NCI-H1694 treated with DMSO at 0.1 percent for 48 hours (cell line): ENCODE measurements at regions not wholly inside any gene's neighbourhood (a gene's known extent, or its start where the extent isn't known, plus 50 kb on each side); places are given as distances from the start of the nearest gene placed in this dataset.

Experiments used
- DNase-seq: peaks from one replicate; lab custom pipeline; 2025; lab: John Stamatoyannopoulos, UW

DNA sequence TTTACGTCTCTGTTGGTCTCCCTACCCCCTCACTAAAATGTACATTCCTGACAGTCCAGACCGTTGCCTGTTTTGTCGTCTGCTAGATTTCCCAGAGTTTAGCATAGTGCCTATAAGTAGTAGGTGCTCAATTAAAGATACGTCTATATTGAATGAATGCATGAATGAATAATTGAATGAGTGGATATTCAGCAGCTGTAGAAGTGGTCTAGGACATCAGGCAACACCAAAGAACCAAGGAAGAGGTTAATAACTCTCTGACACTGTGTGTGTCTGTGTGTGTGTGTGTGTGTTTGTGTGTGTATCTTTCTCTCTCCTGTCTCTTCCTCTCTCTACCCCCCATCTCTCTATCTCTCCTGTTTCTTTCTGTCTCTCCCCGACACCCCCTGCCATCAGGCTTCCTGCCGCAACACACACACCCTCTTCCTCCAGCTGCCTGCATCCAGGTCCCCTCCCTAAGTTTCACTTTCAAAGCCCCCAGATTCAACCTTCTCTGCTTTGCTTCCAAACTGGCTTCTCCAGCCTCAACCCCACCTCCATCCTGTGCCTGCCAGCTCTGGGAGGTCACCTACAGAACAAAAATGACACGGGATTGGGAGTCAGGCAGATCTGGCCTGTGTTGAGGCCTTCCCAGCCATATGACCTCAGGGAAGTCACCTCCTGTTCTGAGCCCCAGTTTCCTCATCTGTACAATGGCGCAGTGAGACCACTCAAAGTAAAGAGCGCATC lies 119.9 kb upstream of the NCOR2 start:
- no peak for DNase-seq

GRCh38 chr12:124686370-124687173 lies 119.2 kb upstream of the NCOR2 start:
- no peak for DNase-seq

GRCh38 chr12:124685689-124686369 lies 118.4 kb upstream of the NCOR2 start:
- no peak for DNase-seq

DNA sequence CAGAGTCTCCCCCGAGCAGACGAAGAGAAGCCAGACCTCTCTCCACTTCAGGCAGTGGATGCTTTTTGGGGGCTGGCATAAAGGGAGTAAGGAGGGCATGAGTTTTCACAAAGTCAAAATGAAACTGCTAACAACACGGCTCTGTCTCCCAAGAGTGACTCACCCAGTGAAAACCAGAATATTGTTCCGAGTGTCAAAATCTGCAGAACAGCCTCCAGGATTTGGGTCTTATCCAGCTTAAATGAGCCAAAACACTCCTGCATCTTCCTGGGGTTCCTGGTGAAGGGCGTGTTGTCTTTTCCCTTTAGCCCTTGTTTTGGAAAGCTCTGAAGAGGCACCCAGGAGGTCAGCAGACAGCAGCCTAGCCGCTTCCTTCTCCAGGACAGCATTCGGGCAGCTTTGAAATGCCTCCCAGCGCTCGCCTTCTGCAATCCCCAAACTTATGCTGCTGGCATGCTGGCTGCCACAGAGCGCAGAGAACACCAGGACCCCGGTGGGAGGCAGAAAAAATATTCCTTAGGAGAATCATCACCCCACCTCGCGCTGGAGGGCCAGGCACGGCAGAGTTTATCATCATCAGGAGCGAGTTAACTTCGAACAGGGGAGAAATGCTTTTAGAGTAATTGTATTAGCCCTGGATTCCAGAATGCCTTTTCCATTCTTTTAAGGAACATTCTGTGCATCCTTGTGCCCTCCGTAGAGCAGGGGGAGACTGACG lies 117.7 kb upstream of the NCOR2 start:
- peak; percentile 52 for DNase-seq

GRCh38 chr12:124684496-124684895 lies 117.1 kb upstream of the NCOR2 start:
- no peak for DNase-seq

DNA sequence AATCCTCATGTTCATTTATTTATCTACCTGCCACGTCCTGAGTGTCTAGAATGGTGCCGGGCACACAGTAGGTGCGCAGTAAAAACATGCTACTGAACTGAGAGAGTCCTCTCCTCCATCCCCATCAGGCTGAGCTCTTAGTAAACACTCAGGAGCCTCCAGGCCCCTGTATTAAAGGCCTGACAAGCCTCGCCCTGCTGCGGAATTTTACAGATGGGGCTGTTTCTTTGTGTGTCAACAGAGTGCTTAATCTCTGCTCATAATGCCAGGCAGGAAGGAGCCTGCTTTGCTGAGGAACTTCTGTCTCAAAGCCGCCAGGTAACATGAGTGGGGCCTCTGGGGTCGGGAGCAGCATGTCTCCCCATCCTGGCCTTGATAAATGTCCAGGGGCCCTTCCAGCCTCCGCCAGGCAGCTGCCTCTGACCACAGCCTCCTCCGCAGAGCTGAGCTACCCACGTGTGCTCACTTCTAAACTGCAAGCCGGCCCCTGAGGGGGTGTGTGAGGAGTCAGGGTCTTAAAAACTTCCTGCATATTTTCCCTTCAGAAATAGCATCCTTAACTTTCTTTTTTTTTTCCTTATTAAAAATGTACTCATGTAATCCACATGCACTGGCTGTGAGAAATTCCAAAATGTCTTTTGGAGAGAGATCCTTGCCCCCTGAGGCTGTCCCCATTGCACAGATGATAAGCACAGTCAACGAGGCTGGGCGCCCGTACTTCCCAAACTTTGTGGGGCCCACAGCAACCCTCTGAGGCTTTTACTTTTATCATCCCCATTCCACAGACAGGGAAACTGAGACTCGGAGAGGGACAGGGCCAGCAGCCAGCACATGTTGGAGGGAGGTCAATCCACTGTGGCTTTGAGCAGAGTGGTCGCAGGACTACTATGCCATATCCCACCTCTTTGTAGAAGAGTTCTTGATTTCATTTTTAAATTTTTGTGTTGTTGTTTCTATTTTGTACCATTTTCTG lies 116.0 kb upstream of the NCOR2 start:
- DNase-seq: no peak

DNA sequence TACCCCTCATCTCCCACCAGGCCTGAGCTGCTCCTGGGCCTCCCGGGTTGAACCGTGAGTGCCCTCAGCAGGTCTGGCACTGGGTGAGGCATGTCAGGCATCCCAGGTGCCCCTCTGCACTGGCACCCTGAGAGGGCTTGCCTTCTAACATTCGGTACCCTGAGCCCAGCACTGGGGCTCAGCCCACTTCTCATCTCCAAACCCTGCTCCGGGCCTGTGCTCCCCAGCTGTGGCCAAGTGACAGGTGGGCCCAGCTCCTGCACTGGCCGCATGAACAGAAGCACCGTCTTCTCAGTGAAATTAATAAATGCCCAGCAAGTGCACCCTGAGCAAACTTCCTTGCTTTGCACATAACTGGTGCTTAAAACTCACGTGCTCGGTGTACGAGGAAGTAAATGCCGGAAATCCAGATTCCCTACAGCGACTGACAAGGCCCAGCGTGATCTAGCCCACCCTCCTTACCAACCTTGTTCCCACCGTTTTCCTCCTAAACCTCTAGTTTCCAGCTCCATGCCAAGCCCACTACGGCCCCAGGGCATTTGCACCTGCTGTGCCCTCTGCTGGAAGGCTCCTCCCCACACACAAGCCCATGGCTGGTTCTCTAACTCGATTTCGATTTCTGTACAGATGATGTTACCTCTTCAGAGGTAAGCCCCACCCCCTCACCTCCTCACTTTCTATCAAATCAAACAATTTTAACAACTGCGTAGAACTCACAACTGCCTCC lies 115.2 kb upstream of the NCOR2 start:
- no peak for DNase-seq

- DNase-seq: no peak
Observed at GRCh38 chr12:124681779-124682391, 114.5 kb upstream of the NCOR2 start.

DNA sequence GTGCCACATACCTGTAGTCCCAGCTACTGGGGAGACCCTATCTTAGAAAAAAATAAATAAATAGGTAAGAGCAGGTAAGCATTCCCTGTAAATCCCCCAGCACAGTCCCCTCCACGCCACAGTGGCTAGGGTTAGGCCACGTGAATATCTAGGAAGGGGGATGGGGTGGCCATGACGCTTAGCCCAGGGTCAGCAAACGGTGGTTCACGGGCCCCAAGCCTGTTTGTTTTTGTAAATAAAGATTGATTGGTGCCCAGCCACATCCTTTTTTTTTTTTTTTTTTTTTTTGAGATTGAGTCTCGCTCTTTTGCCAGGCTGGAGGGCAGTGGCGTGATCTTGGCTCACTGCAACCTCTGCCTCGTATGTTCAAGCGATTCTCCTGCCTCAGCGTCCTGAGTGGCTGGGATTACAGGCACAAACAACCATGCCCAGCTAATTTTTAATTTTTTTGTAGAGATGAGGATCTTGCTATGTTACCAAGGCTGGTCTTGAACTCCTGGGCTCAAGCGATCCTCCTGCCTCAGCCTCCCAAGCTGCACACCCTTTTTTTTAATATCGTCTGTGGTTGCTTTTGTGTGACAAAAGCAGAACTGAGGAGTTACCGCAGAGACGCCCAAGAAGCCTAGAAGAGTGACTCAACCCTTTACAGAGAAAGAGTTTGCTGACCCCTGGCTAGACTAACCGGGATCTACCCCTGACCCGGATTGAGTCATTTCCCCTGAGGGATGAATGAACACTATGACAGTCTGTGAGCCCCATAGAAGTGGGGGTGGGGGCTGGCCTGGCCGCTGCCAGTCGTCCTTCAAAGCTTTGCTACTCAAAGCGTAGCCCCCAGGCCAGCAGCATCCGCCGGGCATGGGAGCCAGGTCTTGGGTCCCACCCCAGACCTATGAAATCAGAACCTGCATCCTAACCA lies 113.7 kb upstream of the NCOR2 start:
- no peak for DNase-seq

DNA sequence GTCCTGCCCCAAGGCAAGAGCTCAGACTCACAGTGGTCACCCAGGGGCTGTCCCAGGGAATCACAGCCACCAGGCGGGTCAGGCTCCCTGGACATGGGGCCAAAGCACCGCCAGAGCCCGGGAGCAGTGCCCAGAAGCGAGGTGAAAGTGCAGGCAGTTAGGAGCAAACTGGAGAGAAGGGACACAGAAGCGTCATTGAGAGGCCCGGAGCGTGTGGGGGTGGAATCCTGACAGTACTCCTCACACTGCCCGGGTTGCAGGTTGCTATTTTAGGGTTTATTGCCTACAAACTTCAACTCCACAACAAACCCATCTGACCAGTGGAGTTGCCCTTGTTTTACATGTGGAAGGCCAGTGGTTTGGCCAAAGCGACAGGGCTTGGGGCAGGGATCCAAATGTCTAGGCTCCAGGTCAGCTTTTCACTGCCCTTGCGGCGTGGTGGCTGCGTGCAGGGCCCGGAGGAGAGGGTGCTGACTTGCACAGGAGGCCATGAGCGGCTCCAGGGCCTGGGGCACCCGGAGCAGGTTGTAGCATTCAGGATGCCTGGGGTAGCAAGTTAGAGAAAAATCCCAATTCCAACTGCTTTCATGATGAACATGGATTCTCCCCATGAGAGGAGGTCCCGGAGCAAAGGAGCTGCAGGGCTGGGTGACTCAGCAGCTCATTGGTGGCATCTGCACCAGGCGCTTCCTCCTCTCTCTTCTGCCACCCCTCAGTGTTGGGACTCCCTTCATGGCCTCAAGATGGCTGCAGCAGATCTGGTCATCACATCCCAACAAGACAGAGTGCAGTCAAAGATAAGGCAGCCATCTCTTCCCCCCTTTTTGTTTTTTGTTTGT lies 112.3 kb upstream of the NCOR2 start:
- no peak for DNase-seq

- DNase-seq: no peak
Observed at GRCh38 chr12:124679047-124679446, 111.6 kb upstream of the NCOR2 start.

GRCh38 chr12:124678421-124678893 lies 111.0 kb upstream of the NCOR2 start:
- DNase-seq: no peak

- DNase-seq: no peak
Observed at GRCh38 chr12:124677552-124678356, 110.3 kb upstream of the NCOR2 start.

GRCh38 chr12:124676714-124677462 lies 109.5 kb upstream of the NCOR2 start:
- DNase-seq: no peak

DNA sequence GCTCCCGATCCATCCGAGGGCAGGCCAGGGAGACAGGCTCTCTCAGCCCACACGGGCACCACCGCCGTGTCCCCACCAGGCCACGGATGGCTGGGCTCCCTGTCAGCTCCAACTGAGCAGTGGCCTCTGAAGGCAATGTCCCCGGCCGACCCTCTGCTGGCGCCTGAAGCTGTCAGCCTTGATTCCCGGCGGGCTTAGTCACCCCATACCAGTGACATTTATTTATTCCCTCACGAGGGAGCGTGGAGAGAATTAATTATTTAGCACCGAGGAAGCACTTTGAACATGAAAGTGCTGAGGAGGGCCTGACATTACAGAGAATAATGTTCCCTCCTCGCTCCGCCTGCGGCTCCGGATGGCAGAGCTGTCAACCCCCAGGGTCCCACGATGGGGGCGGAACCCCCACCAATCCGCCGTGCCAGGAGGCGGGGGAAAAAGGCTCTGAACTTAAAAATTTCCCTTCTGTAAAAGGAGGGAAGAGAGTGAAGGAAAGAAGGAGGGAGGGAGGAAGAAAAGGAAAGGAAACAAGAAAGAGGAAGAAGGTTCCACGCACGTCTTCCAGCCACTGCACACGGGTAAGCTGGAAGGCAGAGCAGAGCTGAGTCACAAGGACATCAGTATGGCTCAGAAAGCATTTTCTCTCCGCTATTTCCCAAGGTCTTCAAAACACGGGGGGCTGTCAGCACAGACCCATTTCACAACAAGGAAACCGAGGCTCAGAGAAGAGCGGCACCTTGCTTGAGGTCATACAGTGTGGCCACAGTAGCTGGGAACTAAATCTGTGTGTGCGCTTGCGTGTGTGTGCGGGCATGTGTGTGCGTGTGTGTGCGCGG lies 108.7 kb upstream of the NCOR2 start:
- DNase-seq: no peak
